Urothelium cell line (cell line): ENCODE measurements at regions not wholly inside any gene's neighbourhood (a gene's known extent, or its start where the extent isn't known, plus 50 kb on each side); places are given as distances from the start of the nearest gene placed in this dataset.
A peak's percentile ranks its signal among the peaks of the same experiment; 100 is the strongest.
"Not testable (repeated sequence)": the region's sequence is repeated elsewhere in the genome, so short reads cannot be mapped to it uniquely, and the experiment has no call there.

Experiments
- DNase-seq: peaks from one replicate; pipeline ENCODE4 v3.0.0; 2011; ENCODE audit warnings: low spot score, mixed read lengths
- FAIRE-seq: peaks from 2 replicates; lab custom pipeline; 2011; peaks lifted over from hg19 to GRCh38; lab: Jason Lieb, UNC

- FAIRE-seq (no peak), DNase-seq (no peak)
Observed at GRCh38 chr10:81192221-81192788, 654.6 kb downstream of the SH2D4B start.

- no peak for FAIRE-seq
- no peak for DNase-seq
Observed at GRCh38 chr10:81200801-81201200, 663.1 kb downstream of the SH2D4B start.

GRCh38 chr10:81207359-81207758, 667.6 kb upstream of the NRG3 start:
- not testable (repeated sequence) for FAIRE-seq, DNase-seq

DNA sequence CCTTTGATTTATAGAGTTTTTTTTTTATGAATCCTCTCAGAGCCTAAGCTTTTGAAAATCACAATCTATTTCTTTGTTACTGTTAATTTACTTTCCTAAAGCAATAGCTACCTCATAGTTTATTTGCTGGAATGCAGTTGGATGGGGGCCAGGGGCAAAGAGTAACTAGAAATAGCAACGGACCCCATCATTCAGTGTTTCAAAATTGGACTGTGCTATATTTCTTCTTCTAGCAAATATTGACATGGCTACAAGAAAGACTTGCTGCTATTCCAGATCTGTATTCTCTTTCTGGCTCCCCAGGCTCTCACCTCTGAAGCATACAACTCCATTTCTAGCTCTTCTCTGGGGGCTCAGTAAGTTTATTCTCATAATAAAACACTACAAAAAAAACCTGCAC, 661.6 kb upstream of the NRG3 start:
- DNase-seq (no peak), FAIRE-seq (no peak)

- FAIRE-seq = no peak
- no peak for DNase-seq
Observed at GRCh38 chr10:81215498-81215897, 659.5 kb upstream of the NRG3 start.

DNA sequence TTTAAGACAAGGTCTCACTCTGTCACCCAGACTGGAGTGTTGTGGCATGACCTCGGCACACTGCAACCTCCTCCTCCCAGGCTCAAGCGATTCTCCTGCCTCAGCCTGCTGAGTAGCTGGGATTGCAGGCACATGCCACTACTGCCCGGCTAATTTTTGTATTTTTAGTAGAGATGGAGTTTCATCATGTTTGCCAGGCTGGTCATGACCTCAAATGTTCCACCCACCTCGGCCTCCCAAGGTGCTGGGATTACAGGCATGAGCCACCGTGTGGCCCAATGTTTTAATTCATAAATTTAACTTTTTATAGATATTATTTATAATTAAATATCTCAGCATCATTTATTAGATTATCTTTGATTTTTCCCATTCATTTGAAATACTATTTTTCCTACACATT, 658.0 kb upstream of the NRG3 start:
- FAIRE-seq (no peak), DNase-seq (no peak)

DNA sequence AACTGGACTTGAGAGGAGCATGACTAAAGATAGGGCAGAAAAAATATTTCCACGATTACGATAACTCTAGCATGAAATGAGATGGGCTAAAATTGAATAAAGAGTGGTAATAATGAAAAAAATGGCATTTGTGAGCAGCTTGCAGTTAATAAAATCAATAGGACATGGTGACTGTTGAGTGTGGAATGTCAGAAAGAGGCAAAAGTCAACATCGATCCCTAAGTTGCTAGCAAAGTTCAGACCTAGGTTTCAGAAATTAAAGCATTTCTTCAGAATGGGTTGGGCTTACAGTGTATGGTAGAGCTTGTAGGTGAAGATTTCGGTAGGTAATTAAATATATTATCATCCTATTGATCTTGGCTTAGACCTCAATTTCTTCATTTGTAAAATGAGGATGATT, 656.7 kb upstream of the NRG3 start:
- DNase-seq (no peak), FAIRE-seq (no peak)

- FAIRE-seq = no peak
- DNase-seq = no peak
Observed at GRCh38 chr10:81219758-81220157, 655.2 kb upstream of the NRG3 start.

GRCh38 chr10:81248886-81249285, 626.1 kb upstream of the NRG3 start:
- FAIRE-seq = no peak
- peak; percentile 19 for DNase-seq

DNA sequence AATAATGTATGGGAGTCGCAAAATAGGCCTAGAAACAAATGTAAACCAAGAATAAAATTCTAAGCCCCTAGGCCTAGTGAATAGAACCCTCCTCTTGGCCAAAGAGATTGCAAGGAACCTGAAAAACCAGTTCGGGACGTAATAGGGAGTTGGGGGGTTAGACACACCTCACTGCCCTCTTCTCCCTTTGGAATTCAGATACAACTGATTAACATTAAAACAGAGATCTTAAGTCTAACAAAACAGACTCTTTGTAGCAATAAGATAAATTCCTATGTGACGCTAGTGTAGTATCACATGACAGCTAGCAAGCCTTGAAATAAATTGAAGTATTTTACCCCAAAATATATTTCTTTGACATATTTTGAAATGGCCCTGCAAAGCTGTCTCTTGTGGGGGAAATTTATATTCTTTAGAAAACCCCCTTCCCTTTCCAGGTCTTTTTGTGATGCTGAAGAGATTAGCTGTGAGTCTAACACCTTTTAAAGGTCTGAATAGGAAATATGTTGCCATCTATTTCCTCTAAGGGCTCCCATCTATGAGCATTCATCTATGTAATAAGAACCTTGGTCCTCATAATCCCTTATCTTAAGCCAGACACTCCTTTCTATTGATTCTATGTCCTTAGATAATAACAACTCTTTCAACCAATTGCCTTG, 623.4 kb upstream of the NRG3 start:
- FAIRE-seq (no peak), DNase-seq (no peak)

GRCh38 chr10:81264991-81265390, 610.0 kb upstream of the NRG3 start:
- FAIRE-seq = not testable (repeated sequence)

GRCh38 chr10:81270051-81270450, 604.9 kb upstream of the NRG3 start:
- FAIRE-seq = no peak
- no peak for DNase-seq

More at GRCh38 chr10:81264991-81265390, 610.0 kb upstream of the NRG3 start:
- DNase-seq = not testable (repeated sequence)

DNA sequence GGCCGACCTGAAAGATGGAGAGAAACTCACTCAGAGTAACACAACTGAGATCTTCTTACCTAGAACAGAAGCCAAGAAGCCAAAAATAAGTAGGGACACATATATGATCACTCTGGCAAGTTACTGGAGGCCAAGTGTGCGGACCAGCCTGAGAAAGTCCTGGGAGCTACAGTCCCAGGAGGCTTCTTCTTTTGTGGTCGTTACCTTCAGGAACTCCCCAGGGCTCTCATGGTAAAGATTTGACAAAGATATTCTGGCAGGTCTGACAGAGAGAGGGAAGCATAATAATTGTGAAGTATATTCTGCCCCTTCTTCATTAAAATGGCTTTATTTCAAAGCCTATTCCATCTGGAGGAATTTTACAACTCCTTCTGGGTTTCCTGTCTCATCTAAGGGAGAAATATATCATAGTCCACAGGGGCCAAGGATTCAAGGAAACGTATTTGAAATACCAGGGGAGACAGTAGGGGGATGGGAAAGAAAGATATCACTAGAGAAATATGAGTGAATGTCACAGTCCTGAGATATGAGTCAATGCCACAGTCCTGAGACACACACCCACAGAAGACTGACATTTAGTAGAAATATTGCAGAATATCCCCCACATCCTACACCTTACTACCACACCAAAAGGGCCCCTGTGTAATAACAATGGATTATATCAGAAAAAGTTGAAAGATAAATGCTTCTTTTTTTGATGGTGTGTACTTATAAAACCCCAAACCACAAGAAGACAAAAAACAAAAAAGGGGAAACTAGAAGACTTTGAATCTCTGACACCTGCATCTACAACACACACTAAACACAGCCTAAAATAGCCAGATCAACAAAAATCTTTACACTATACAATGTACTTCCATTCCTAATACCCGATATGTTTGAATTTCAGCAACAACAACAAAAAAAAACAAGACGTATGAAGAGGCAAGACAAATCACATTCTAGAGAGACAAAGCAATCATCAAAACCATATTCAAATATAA, 594.2 kb upstream of the NRG3 start:
- peak; percentile 30 for DNase-seq
- FAIRE-seq = no peak

GRCh38 chr10:81288544-81288943, 586.5 kb upstream of the NRG3 start:
- FAIRE-seq = no peak
- no peak for DNase-seq

DNA sequence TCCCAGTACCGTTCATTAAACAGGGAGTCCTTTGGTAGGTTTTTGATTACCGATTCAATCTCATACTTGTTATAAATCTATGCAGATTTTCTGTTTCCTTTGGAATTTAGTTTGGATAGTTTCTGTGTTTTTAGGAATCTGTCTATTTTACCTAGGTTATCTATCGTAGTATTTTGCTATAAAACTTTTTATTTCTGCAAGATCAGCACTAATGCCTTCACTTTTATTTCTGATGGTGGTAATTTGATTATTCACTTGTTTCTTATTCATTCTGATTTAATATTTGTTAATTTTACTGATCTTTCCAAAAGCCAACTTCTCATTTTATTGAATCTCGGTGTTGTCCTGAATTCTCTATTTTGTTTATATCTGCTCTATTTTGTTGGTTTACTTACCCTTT, 577.7 kb upstream of the NRG3 start:
- DNase-seq (peak; percentile 8), FAIRE-seq (no peak)

DNA sequence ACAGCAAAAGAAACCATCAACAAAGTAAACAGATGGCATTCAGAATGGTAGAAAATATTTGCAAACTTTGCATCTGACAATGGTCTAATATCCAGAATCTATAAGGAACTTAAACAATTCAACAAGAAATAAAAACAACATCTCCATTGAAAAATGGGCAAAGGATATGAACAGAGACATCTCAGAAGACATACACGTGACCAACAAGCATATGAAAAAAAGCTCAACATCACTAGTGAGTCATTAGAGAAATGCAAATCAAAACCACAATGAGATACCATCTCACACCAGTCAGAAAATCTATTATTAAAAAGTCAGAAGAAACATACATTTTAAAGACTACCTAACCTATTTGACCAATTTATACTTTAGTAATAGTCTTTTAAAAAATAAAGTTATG, 571.3 kb upstream of the NRG3 start:
- FAIRE-seq = no peak
- DNase-seq = no peak

- FAIRE-seq = no peak
- DNase-seq = no peak
Observed at GRCh38 chr10:81306971-81307782, 567.8 kb upstream of the NRG3 start.

DNA sequence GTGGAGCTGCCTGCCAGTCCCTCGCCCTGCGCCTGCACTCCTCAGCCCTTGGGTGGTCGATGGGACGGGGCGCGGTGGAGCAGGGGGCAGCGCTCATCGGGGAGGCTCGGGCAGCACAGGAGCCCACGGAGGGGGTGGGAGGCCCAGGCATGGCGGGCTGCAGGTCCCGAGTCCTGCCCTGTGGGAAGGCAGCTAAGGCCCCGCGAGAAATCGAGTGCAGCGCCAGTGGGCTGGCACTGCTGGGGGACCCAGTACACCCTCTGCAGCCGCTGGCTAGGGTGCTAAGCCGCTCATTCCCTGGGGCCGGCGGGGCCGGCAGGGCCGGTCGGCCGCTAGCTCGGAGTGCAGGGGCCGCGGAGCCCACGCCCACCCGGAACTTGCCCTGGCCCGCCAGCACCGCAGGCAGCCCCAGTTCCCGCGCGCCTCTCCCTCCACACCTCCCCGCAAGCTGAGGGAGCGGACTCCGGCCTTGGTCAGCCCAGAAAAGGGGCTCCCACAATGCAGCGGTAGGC, 565.9 kb upstream of the NRG3 start:
- FAIRE-seq = no peak

GRCh38 chr10:81314471-81314870, 560.5 kb upstream of the NRG3 start:
- FAIRE-seq (no peak), DNase-seq (no peak)

More for the DNA sequence above, 565.9 kb upstream of the NRG3 start:
- DNase-seq = no peak

DNA sequence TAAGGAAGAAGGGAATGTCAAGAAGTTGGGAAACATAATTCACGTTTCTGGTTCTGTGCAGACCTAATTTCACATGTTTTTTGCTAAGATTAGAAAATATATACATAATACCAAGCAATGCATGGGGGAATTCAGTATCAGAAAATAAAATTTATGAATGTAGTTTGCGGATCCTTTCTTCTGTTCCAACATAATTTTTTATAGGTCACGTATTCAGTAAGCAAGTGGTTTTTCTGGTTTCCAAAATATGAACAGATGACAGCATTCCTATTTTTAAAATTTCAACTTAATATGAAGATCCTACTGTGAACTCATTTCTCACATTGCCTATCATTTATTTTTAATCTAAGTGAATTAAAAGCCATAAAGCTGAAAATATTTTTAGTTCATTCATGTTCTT, 560.0 kb upstream of the NRG3 start:
- no peak for FAIRE-seq

DNA sequence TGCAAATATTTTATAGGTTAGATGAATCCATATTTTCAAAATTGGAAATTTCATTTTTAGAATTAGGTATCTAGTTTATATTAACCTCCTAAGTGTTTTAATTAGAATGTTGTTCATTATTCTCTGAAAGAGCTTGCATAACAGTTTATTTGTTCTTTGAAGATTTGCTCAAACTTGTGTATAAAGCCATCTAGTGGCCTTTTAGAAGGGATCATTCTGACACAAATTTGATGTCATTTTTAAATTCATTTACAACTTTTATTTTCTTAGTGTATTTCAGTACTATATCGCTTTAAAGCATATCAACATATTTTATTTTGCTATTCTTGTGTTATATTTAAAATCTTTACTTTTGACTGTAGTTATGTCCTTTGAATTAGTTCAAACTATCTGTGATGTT, 527.0 kb upstream of the NRG3 start:
- no peak for FAIRE-seq
- no peak for DNase-seq

More for the DNA sequence above, 560.0 kb upstream of the NRG3 start:
- DNase-seq = no peak
